SH-SY5Y (cell line): ENCODE measurements at regions not wholly inside any gene's neighbourhood (a gene's known extent, or its start where the extent isn't known, plus 50 kb on each side); places are given as distances from the start of the nearest gene placed in this dataset.

ENCODE experiments used
- GATA2 ChIP-seq: IDR thresholded peaks from 2 replicates; pipeline ENCODE4 v1.6.1; 2011; ENCODE audit warnings: mild to moderate bottlenecking, low read depth, low read length
- GATA3 ChIP-seq: IDR thresholded peaks from 2 replicates; pipeline ENCODE4 v1.6.1; 2011; ENCODE audit warnings: low read depth, mild to moderate bottlenecking, low read length, moderate library complexity

- TF ChIP-seq GATA2, result no peak
- TF ChIP-seq GATA3, result no peak
These were observed 171.1 kb upstream of the PPARGC1A start for GRCh38 chr4:24060932-24061331.
